Middle frontal gyrus (tissue), 1 donor: ENCODE measurements at regions not wholly inside any gene's neighbourhood (a gene's known extent, or its start where the extent isn't known, plus 50 kb on each side); places are given as distances from the start of the nearest gene placed in this dataset.
"Not testable (repeated sequence)": the region's sequence is repeated elsewhere in the genome, so short reads cannot be mapped to it uniquely, and the experiment has no call there.

ENCODE experiments used
- DNase-seq: peaks from one replicate; pipeline ENCODE4 v3.0.0-alpha.2; 2015; ENCODE audit warnings: low spot score; ENCODE audit errors: extremely low spot score

DNA sequence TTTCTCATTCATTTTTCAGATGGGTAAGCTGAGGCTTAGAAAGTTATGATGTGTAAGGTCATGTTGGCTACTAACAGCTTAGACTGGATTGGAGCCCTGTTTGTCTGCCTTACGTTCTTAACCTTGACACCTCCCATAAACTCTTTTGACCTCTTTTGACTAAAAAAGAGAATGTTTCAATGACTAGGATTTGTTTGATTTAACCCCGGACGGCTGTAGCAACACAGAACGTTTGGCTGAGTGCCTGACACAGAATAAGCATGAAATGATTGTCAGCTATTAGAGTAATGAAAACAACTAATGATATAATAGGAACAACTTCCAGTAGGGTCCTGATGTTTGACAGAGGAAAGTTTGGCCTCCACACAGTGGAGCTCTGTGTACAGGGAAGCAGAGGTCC, 83.3 kb upstream of the PDZD8 start:
- DNase-seq: no peak

DNA sequence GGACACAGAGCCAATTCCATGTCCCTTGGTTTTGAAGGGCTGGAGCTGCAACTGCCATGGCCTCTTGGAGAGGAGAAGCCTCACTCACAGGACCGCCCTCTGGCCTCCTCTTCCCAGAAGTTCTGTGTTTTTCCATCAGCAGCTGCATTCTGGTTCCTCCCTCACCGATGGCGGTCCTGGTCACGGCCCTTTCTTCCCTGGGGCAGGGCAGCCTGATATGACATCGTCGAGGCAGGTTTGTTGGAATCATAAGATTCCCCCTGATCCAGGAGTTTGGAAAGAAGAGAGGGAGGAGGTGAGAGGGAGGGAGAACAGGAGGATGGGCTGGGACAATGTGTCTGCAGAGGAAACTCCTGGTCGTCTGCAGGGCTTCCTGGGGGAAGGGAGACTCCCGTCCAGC, 82.7 kb upstream of the PDZD8 start:
- DNase-seq: no peak

DNA sequence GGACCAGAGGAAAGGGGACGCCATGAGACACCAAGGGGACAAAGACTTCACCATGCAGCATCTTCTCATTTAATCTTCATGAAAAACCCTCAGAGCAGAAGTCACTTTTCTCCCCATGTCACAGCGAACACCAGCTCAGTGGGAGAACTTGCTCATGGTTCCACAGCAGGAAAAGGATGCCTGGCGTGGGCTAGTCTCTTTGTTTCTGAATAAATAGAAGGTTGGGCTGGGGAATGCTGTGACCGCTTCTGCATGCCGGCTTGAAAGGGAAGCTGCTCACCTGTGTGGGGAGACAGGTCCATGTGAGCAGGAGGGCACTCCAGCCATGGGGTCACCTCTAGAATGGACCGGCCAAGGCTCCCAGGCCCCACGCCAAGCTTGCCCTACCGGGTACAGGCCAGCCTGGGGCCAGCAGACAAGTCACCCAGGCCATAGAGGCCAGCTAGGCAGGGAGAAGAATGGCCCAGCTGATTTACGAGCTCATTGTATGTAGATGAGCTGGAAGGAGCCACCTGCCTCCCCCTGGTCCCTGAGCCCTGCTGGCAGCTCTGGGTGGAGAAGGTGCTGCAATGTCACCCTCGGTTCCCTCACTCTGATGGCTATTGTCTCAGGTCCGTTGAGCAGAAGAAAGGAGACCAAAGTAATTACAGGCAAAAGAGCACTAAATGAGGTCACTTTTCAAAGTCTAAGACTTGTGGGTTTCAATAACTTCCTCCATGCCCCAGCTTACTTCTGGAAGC, 82.0 kb upstream of the PDZD8 start:
- DNase-seq: no peak

DNA sequence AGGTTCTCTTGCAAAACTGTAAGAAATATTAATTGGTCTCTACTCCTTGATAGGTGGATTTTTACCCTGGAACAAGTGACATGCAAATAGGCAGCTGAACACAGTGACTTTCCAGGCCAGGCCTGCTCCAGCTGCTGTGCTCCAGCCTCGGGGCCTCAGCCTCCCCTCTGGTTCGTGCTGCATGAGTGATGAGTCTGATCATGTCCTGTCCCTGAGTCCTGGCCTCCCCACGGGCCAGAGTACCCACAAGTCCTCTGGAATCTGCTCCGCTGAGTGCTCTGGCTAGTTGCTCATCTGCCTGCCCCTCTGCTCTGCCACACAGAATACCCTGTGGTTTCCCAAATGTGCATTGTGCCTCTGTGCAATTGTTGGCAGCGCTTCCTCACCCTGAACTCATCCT, 80.1 kb upstream of the PDZD8 start:
- DNase-seq: no peak

DNA sequence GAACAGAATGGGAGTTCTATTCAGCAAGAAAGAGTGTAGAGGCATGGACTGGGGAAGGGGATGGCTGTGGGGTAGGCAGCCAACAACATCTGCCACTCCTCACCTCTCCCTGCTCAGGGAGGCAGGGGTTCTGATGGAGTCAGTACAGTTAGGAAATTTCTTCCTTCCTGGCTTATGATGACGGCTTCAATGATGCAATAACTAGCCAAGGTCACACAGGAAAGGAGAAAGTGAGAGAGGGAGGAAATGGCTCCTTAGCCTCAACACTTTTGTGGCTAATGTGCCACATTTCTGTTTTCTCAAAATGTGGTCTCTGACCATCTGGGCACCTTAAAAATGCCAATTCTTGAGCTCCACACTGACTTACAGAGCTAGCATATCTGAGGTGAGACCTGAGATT, 79.3 kb upstream of the PDZD8 start:
- no peak for DNase-seq

DNA sequence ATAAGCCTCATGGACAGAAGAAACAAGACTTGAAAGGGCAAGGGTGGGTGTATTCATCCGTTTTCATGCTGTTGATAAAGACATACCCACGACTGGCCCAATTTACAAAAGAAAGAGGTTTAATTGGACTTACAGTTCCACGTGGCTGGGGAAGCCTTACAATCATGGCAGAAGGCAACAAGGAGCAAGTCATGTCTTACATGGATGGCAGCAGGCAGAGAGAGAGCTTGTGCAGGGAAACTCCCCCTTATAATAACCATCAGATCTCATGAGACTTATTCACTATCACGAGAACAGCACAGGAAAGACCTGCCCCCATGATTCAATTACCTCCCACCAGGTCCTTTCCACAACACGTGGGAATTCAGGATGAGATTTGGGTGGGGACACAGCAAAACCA, 78.2 kb upstream of the PDZD8 start:
- not testable (repeated sequence) for DNase-seq

DNA sequence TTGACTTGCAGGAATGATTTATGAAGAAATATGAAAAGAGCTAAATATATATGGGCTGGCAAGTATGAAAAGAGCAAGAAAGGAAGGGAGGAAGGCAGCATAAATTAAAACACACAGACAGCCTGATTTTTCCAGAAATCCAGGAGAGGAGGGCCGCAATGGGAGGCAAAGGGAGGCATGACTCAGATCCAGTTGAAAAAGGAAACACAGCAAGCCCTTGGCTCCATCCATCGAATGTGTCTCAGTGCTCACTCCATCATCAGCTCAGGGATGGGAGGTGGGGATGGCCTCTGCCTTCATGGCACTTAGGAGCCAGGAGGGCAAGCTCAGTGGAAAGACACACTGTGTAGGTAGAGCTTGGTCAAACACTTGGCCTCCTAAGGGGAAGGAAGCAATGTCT, 75.7 kb upstream of the PDZD8 start:
- DNase-seq: no peak

DNA sequence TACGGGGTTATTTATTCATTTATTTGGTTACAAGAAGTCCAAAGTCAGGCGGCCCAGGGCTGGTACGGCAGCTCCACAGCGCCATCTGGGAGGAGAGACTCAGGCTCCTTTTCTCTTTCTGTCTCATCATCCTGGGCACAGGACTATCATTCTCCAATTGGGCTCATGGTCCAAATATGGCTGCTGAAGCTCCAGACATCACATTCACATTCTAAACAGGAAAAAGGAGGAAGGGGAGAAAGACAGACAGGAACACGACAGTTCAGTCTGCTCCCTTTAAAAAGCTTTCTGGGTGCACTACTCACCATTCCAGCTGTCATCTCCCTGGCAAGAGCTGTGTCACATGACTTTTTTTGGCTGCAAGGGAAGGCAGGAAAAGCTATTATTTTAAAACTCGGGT, 74.4 kb upstream of the PDZD8 start:
- DNase-seq: no peak

DNA sequence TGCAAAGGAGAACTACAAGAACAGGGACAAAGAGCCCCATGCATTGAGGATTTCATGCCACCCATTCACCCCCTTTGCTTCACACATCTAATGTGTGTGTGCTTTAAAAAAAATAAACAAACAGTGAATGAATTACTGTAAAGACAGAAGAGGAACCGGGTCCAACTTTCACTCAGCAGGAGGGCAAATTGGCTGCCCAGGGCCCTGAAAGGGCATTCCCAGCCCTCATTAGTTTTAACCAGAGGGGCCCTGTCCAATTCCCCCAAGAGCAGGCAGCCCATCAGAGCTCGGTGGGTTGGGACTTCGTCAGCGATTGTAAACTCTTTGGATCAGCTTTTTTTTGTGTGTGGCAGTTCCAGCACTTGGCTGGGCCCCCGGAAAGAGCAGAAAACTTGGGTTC, 73.6 kb upstream of the PDZD8 start:
- no peak for DNase-seq

DNA sequence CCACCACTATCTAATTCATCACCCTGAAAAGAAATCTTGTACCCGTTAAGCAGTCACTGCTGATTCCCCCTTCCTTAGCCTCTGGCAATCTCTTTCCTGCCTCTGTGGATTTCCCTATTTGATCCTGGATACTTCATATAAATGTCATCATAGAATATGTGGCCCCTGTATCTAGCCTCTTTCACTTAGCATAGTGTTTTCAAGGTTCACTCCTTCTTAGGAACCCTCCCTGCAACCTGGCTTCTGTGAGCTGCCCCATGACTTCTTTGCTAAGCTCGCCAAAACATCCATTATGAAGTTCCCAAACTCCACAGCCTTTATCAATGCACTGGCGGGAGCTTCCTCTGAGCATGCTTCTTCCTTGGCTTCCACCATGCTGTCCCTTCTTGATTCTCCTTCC, 70.8 kb upstream of the PDZD8 start:
- DNase-seq: no peak

DNA sequence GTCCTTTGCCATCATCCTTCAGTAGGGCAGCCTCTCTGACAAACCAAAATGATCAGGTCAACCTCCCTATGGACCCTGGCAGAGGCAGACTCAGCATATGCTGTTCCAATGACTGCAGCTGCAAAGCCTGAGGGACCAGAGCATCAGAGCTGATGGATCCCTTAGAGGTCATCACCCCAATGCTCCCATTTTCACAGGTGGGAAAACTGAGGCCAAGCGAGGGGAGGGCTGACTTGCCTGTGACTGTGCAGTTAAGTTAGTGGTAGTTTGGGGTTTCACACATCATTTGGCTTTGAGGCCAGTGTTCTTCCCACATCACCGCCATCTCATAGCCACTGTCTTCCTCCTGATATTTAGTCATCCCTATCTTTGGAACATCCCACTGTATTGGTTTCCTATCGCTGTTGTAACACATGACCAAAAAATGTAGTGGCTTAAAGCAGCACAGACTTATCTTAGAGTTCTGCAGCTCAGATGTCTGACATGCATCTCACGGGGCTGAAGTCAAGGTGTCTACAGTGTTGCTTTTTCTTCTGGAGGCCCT, 69.3 kb upstream of the PDZD8 start:
- no peak for DNase-seq

DNA sequence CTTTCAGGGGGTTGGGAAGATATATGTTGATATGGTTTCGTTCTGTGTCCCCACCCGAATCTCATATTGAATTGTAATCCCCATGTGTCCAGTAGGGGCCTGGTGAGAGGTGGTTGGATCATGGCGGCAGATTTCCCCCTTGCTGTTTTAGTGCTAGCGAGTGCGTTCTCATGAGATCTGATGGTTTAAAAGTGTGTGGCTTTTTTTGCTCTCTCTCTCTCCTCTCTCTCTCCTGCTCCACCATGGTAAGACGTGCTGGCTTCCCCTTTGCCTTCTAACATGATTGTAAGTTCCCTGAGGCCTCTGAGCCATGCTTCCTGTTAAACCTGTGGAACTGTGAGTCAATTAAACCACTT, 68.4 kb upstream of the PDZD8 start:
- no peak for DNase-seq

DNA sequence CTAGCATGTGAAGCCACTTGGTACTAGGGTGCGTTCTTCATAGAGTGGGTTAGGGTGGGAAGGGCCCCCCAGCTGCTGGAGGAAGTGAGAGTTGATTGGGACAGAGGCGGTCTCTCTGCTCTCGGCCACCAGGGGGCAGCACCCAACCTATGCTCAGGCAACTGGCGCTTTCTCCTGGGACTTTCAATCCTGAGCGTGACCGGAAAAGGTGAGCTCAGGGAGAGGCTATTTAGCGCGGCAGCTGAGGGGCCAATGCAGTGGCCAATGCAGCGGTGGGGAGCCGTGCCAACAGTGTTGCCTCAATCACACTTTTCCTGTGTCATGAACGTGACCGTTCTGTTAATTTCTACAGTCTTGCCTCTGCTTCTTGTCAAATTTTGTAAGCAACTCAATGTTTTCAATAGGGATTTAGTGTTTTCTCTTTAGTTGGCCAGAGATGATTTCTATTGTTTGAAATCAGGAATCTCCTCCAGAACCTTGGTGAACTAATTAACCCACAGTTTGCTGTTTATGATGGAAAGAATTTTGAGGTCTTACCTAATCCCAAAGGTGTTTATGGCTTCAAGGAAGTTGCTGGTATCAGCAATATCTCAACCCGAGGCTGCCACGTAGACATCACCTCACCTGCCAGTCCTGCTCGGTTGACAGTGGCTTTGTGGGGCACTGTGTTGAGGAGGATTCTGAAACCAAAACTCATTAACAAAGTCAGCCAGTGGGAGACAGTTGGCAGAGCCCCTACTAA, 67.9 kb upstream of the PDZD8 start:
- no peak for DNase-seq

DNA sequence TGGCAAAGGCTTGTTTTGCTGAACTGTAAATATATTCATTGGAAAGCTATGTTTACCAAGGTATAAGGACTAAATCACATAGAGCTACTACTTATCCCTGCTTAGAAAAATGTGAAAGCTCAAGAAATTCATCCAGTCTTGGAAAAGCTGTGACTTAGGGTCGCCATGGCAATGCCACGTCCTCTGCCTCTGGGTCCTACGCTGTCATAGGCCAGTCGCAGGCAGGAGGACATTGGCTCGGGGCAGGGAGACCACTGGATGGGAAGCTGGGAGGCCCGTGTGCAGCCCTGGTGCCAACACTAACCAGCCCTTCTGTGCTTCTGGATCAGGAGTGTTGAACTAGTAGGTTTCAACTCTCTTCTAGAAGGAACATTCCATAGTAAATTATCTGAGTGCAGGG, 67.3 kb upstream of the PDZD8 start:
- no peak for DNase-seq

DNA sequence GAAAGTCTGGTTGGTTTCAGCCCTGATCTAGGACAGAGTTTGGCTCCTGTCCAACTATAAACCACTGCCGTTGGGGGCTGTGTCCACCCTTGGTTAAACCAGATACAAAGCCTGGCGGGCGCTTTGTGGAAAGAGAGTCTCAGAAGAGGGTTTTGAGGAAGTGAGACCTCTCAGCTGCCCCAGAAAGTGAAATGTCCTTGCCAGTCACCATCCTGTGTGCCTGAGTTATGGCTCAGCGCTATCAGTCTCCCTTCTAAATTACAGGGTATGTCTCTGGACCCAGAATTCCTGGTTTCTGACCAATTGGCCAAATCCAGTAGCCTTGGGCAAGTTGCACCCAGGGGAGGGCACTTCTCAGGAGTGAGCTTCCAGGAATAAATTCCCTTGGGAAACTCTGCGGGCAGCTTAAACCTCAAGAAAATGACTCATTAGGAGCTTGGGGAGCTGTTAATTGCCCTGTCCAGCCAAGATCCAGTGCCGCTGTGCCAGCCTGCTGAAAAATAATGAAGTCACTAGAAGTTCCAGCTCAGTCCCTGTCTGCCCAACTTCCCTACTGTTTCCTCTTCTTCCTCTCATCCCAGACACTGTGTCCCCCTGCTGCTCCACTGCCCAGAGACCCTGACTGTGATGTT, 66.7 kb upstream of the PDZD8 start:
- DNase-seq: no peak

DNA sequence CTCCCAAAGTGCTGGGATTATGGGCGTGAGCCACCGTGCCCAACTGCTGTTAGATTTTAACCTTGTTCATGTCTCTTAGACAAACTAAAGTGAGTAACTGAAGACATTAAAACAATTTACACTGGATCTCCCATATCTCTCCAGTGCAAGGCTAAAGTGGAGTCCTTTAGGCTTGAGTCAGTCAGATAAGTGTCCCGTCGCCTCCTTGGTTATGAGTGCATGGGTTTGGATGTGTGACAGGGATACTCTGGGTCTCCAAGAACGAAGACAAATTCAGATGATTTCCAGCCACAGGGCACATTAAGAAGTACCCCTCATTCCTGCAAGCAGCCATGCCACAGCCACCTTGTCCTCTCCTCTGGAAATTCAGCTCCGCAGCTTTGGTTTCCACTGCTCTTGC, 66.1 kb upstream of the PDZD8 start:
- no peak for DNase-seq

DNA sequence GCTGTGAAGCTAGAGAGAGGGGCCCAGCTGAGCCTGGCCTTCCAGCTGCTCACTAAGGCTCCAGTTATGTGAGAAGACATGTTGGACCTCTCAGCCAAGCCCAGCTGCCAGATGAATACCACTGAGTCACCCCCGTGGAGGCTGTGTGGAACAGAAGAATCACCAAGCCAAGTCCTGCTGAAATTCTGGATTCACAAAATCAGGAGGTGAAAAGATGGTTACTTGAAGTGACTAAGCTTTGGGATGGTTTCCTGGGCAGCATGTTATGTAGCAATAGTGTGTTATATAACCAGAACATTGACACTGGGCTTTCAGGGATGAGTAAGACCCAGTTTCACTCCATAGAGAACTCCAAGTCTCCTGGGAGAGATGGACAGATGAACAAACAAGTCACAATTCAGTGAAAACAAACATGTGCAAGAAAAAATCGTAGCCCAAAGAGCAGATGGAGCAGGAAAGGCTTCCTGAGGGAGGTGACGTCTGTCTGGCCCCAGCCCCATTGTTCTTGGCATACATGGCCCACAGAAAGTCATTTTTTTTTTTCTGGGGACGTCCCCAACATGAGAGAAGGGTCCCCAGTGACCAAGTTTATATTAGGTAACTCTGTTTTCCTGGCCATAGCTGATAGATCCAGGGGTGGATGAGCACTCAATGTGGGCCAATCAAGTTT, 64.1 kb upstream of the PDZD8 start:
- DNase-seq: no peak

DNA sequence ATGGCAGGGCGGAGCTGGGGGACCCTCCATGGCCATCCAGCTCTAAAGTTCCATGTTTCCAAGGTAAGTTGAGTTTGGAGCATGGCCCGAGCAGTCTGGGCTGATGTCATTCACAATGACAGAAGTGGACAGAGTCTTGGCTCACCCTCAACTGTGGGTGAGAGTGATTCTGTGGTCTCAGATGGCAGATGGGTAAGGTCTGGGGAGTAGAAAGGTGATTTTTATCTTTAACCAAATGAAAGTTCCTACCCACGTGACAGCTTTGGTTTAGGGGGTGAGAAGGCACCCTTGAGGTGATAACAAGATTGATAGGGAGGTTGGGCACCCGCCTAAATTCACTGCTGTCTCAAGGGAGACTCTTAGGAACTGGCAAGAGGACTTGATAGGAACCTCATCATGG, 57.6 kb upstream of the PDZD8 start:
- DNase-seq: no peak

DNA sequence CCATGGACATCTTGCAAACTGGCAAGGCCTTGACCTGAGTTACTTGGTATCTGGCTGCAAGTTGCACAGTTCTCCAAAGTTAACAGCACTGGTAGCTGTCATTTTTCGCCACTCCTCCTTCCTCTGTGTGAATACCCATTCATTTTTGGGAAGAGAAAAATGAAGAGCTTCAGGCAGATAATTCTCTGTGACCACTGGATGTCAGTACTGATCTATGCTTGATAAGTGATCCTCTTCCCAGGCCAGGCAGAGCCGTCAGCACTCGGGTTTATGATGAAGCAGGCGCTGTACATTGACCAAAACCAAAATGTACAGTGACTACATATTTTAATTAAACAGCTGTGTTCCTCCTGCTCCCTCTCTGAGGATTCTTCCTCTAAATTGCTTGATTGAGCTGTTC, 55.9 kb upstream of the PDZD8 start:
- DNase-seq: peak; percentile 33

DNA sequence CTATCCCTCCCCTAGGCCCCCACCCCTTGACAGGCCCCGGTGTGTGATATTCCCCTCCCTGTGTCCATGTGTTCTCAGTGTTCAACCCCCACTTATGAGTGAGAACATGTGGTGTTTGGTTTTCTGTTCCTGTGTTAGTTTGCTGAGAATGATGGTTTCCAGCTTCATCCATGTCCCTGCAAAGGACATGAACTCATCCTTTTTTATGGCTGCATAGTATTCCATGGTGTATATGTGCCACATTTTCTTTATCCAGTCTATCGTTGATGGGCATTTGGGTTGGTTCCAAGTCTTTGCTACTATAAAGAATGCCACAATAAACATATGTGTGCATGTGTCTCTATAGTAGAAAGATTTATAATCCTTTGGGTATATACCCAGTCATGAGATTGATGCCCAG, 55.3 kb upstream of the PDZD8 start:
- not testable (repeated sequence) for DNase-seq

DNA sequence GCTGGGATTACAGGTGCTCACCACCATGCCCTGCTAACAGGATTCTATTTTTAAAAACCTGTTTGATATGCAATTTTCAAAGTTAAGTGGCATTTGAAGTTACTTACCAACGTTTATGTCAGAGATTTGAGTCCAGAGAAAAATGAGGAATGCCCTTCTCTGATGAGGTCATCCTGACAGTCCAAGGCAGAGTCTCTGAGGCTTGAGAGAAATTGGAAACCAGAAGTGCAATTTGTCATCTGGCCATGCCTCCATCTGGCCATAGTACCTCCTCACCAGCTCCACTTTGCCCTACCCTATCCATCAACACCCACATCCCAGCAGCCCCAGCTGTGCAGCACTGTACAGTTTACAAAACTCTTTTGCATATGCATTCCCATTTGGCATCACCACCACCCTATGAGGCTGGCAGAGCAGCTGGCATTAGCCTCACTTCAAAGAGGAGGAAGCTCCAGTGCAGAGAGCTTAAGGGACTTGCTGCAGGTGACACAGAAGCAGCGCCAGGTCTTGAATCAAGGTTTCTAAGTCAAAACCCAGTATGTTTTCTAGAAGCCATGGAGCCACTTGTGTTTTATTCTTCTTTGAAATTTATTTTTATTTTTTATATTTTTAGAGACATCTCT, 54.5 kb upstream of the PDZD8 start:
- no peak for DNase-seq

DNA sequence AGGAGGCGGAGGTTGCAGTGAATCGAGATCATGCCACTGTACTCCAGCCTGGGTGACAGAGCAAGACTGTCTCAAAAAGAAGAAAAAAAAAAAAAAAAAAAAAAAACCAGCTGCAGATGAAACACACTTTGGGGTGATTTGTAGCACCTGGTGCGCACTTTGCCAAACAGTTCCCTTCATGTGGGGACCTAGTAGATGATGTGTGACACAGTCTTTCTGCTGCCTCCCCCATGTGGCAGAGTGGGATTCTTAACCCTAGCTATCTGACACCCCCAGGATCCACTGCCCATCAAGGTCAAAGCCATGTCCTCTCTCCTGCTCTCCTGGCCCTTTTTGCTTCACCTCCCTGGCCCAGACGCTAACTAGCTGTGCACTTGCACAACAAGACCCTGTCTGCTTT, 52.1 kb upstream of the PDZD8 start:
- DNase-seq: no peak
